Esophagus muscularis mucosa (tissue), 4 donors: ENCODE measurements at regions not wholly inside any gene's neighbourhood (a gene's known extent, or its start where the extent isn't known, plus 50 kb on each side); places are given as distances from the start of the nearest gene placed in this dataset.

Experiments used
- DNase-seq: peaks from one replicate; pipeline ENCODE4 v3.0.0-alpha.2; 2017; ENCODE audit errors: extremely low spot score
- H3K27ac ChIP-seq, 4 donors: fragments of 200-600 bp; sonication (generic); replicated peaks in 1 of 4; 1 replicate in 3 of 4; 2 replicates in 1 of 4; pipeline ENCODE4 v1.5.1; 2016 to 2019; ENCODE audit warnings: mild to moderate bottlenecking in 1 of 4
- H3K27me3 ChIP-seq, 4 donors: fragments of 200-600 bp; sonication (generic); one replicate each; pipeline versions ENCODE4 v1.5.1 to v1.6.0; 2016 to 2019
- H3K36me3 ChIP-seq, 4 donors: fragments of 200-600 bp; sonication (generic); one replicate each; pipeline ENCODE4 v1.5.1; 2016 to 2019
- H3K4me1 ChIP-seq, 4 donors: fragments of 200-600 bp; sonication (generic); one replicate each; pipeline ENCODE4 v1.5.1; 2016 to 2019
- H3K4me3 ChIP-seq, 4 donors: fragments of 200-600 bp; sonication (generic); 1 replicate in 2 of 4; 2 replicates in 2 of 4; pipeline ENCODE4 v1.5.1; 2016 to 2019; ENCODE audit warnings: mild to moderate bottlenecking in 4 of 4, moderate library complexity in 1 of 4
- H3K9me3 ChIP-seq, 4 donors: fragments of 200-600 bp; sonication (generic); 1 replicate in 3 of 4; 2 replicates in 1 of 4; pipeline ENCODE4 v1.5.1; 2016 to 2019
- EP300 ChIP-seq: sonication (generic); formaldehyde crosslinking; IDR thresholded peaks from one replicate; pipeline ENCODE4 v1.6.1; 2017; ENCODE audit warnings: antibody characterized with exemption
- POLR2A ChIP-seq: fragments of 450-650 bp; IDR thresholded peaks from one replicate; pipeline ENCODE4 v1.6.1; 2017; ENCODE audit warnings: antibody characterized with exemption, moderate library complexity, mild to moderate bottlenecking, low read depth
- POLR2AphosphoS5 ChIP-seq, 2 donors: sonication (generic); formaldehyde crosslinking; IDR thresholded peaks; one replicate each; pipeline ENCODE4 v1.6.1; 2017; ENCODE audit warnings: antibody characterized with exemption in 2 of 2
- WGBS: methylation state at CpG from one replicate; pipeline ENCODE4 v1.1.5; 2018; 5-methylcytosine and 5-hydroxymethylcytosine counted together
- intact Hi-C: fragments of 100-400 bp; cut with DNase I; formaldehyde crosslinking; loops from one replicate; pipeline ENCODE4 v1.15.1; 2023
- TF ChIP-seq, protein P1 (sequence below), 3 experiments: fragments of 200-600 bp in 2 of 3; fragments of 450-650 bp in 1 of 3; sonication (generic) in 2 of 3; IDR thresholded peaks; one replicate each; pipeline ENCODE4 v1.5.1; 2017 to 2019; ENCODE audit warnings: antibody characterized with exemption in 3 of 3, mild to moderate bottlenecking in 2 of 3, moderate library complexity in 1 of 3

DNA sequence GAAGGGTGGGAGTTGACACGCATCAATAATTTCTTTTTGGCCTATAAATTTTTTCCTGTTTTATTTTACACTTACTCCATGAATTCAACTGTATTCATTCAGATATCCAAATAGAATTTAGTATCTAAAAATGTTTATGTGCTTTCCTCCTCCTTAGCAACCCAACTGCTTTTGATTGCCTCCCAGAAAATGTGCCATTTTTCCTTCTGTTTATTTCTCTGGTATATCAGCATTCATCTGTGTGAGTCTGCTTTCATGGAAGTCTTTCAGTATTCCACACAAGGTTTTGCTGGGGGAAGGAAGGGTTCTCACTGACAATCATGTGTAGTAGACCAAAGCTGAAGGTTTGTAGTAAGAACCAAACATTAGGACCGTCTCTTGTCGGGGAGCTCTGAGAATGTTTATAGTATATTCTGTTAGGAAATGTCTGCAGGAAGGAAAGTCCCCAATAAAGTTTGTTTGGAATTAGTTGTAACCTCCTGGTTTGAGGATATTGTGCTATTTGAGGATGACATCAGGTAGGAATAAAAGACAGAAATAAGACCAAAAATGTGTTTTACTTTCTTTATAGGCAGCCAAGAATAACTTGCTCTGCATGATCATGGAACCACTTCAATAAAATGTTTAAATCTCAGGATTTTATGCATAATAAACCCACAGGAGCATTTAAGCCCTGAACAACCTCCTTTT is 673.6 kb upstream of the INTU start:
- TF ChIP-seq, protein P1, sequence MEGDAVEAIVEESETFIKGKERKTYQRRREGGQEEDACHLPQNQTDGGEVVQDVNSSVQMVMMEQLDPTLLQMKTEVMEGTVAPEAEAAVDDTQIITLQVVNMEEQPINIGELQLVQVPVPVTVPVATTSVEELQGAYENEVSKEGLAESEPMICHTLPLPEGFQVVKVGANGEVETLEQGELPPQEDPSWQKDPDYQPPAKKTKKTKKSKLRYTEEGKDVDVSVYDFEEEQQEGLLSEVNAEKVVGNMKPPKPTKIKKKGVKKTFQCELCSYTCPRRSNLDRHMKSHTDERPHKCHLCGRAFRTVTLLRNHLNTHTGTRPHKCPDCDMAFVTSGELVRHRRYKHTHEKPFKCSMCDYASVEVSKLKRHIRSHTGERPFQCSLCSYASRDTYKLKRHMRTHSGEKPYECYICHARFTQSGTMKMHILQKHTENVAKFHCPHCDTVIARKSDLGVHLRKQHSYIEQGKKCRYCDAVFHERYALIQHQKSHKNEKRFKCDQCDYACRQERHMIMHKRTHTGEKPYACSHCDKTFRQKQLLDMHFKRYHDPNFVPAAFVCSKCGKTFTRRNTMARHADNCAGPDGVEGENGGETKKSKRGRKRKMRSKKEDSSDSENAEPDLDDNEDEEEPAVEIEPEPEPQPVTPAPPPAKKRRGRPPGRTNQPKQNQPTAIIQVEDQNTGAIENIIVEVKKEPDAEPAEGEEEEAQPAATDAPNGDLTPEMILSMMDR (IDR thresholded peaks at IDR 0.05): no peak
- no peak for TF ChIP-seq POLR2A
- TF ChIP-seq EP300: no peak
- no peaks in the 10 kb centered on the region for H3K27me3 ChIP-seq
- no peaks in the 10 kb centered on the region for H3K9me3 ChIP-seq
- H3K27ac ChIP-seq: no peak overlapping the region
- H3K4me1 ChIP-seq: no peaks in the 10 kb centered on the region
- WGBS: 57% methylated on average over 3 of the region's 3 CpGs
- H3K36me3 ChIP-seq: no peaks in the 10 kb centered on the region
- DNase-seq: no peak
- no peak overlapping the region for H3K4me3 ChIP-seq
- intact Hi-C loops: no loop called here

- intact Hi-C loops: no loop called here
- TF ChIP-seq POLR2AphosphoS5 (IDR thresholded peaks at IDR 0.05): no peak
- no peak for TF ChIP-seq EP300
- no peak for TF ChIP-seq POLR2A
- TF ChIP-seq, protein P1 (IDR thresholded peaks at IDR 0.05): no peak
Observed at GRCh38 chr4:126960760-126961159, 672.0 kb upstream of the INTU start.

GRCh38 chr4:126961661-126962060 is 671.1 kb upstream of the INTU start:
- H3K9me3 ChIP-seq: no peaks in the 10 kb centered on the region
- no peak for TF ChIP-seq POLR2AphosphoS5 (IDR thresholded peaks at IDR 0.05)
- no peak for TF ChIP-seq EP300
- TF ChIP-seq, protein P1 (IDR thresholded peaks at IDR 0.05): no peak
- no peak for TF ChIP-seq POLR2A
- H3K27ac ChIP-seq: no peak overlapping the region
- H3K4me3 ChIP-seq: no peak overlapping the region
- no peaks in the 10 kb centered on the region for H3K4me1 ChIP-seq
- DNase-seq: no peak
- intact Hi-C loops: no loop called here
- no peaks in the 10 kb centered on the region for H3K27me3 ChIP-seq
- H3K36me3 ChIP-seq: no peaks in the 10 kb centered on the region
- WGBS: 85% methylated on average over 1 of the region's 1 CpG

More at GRCh38 chr4:126960760-126961159, 672.0 kb upstream of the INTU start:
- no peaks in the 10 kb centered on the region for H3K27me3 ChIP-seq
- DNase-seq: no peak
- H3K4me3 ChIP-seq: no peak overlapping the region
- H3K27ac ChIP-seq: no peak overlapping the region
- H3K9me3 ChIP-seq: no peaks in the 10 kb centered on the region
- H3K36me3 ChIP-seq: no peaks in the 10 kb centered on the region
- no peaks in the 10 kb centered on the region for H3K4me1 ChIP-seq

DNA sequence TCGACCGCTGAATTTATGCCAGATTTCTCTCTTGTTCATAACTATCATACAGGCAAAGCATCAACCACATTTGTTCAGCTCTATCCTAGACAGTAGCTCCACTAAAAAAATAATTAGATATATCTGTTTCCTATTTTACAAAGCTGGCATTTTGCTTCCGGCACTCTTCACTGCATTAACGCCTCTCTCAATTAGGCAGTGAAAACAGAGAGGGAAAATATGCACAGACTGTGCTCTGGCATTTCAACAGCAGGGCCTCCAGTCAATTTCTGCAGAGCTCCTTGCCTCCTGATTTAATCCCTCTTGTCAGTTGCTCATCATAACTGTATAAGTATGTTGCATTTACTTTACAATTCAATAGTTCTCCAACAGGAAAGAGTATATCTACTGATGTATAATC is 666.9 kb upstream of the INTU start:
- H3K27me3 ChIP-seq: no peaks in the 10 kb centered on the region
- 90% methylated on average over 4 of the region's 4 CpGs for WGBS
- H3K4me3 ChIP-seq: no peak overlapping the region
- intact Hi-C loops: no loop called here
- no peak overlapping the region for H3K27ac ChIP-seq
- H3K4me1 ChIP-seq: peaks cover 0 to 9% (median 0%) of the 10 kb centered on the region in 4 donors
- TF ChIP-seq EP300 (no peak), POLR2A (no peak), POLR2AphosphoS5 (IDR thresholded peaks at IDR 0.05) (no peak)
- TF ChIP-seq, protein P1 (IDR thresholded peaks at IDR 0.05): no peak
- no peaks in the 10 kb centered on the region for H3K36me3 ChIP-seq
- DNase-seq: no peak
- H3K9me3 ChIP-seq: no peaks in the 10 kb centered on the region
